ENCODE measurements at regions not wholly inside any gene's neighbourhood (a gene's known extent, or its start where the extent isn't known, plus 50 kb on each side); places are given as distances from the start of the nearest gene placed in this dataset.

GRCh38 chr1:199279067-199279466 is 640.2 kb downstream of the PTPRC start:
- Histone ChIP-seq H3K27ac (ENCODE audit: low read depth, low read length) (no peak overlapping the region), H3K4me1 (ENCODE audit: control insufficient read depth, insufficient read depth, low read length) (peaks cover 2% of the 10 kb centered on the region), H3K4me3 (ENCODE audit: low read length) (no peak overlapping the region), H3K27me3 (ENCODE audit: control insufficient read depth, insufficient read depth, low read length, poor library complexity, severe bottlenecking) (no peaks in the 10 kb centered on the region), H3K9me3 (ENCODE audit: control insufficient read depth, low read length) (peaks cover 11% of the 10 kb centered on the region), H3K36me3 (ENCODE audit: control insufficient read depth, insufficient read depth, low read length) (no peaks in the 10 kb centered on the region), H3K9ac (ENCODE audit: extremely low read depth, low read length, poor library complexity, severe bottlenecking) (no peak overlapping the region)
- Mint-ChIP-seq H3K36me3 (ENCODE audit: low read depth) (no peaks in the 10 kb centered on the region), H3K27me3 (ENCODE audit: insufficient read depth) (no peaks in the 10 kb centered on the region), H3K4me1 (peaks cover 8% of the 10 kb centered on the region), H3K9me3 (no peaks in the 10 kb centered on the region), H3K4me3 (no peak overlapping the region), H3K27ac (no peak overlapping the region)
- no peak for TF ChIP-seq CTCF (conservative IDR thresholded peaks at IDR 0.05)
- no peak for DNase-seq

GRCh38 chr1:199279872-199280645 is 641.2 kb downstream of the PTPRC start:
- H3K9me3 ChIP-seq (ENCODE audit: control insufficient read depth, low read length), result peaks cover 11% of the 10 kb centered on the region
- peaks cover 2% of the 10 kb centered on the region for H3K4me1 Mint-ChIP-seq
- no peaks in the 10 kb centered on the region for H3K4me1 ChIP-seq (ENCODE audit: control insufficient read depth, insufficient read depth, low read length)
- no peak overlapping the region for H3K27ac ChIP-seq (ENCODE audit: low read depth, low read length)
- no peak for DNase-seq
- H3K4me3 Mint-ChIP-seq, result no peak overlapping the region
- no peaks in the 10 kb centered on the region for H3K9me3 Mint-ChIP-seq
- no peak overlapping the region for H3K9ac ChIP-seq (ENCODE audit: extremely low read depth, low read length, poor library complexity, severe bottlenecking)
- no peak overlapping the region for H3K4me3 ChIP-seq (ENCODE audit: low read length)
- WGBS, 2 experiments (ENCODE audit: insufficient coverage in 1 of 2, insufficient read length in 1 of 2), result 97% methylated on average over 3 of the region's 3 CpGs; no CpG with 5 or more reads in 1 of the 2 experiments
- H3K36me3 Mint-ChIP-seq (ENCODE audit: low read depth), result no peaks in the 10 kb centered on the region
- no peaks in the 10 kb centered on the region for H3K36me3 ChIP-seq (ENCODE audit: control insufficient read depth, insufficient read depth, low read length)
- no peaks in the 10 kb centered on the region for H3K27me3 Mint-ChIP-seq (ENCODE audit: insufficient read depth)
- TF ChIP-seq CTCF (conservative IDR thresholded peaks at IDR 0.05), result peak; percentile 40
- H3K27ac Mint-ChIP-seq, result no peak overlapping the region
- H3K27me3 ChIP-seq (ENCODE audit: control insufficient read depth, insufficient read depth, low read length, poor library complexity, severe bottlenecking), result no peaks in the 10 kb centered on the region

- no peak for TF ChIP-seq CTCF (conservative IDR thresholded peaks at IDR 0.05)
- H3K9me3 Mint-ChIP-seq, result no peaks in the 10 kb centered on the region
- H3K27ac ChIP-seq (ENCODE audit: low read depth, low read length), result no peak overlapping the region
- no peaks in the 10 kb centered on the region for H3K27me3 Mint-ChIP-seq (ENCODE audit: insufficient read depth)
- H3K9me3 ChIP-seq (ENCODE audit: control insufficient read depth, low read length), result no peaks in the 10 kb centered on the region
- no peak overlapping the region for H3K27ac Mint-ChIP-seq
- peaks cover 2% of the 10 kb centered on the region for H3K4me1 Mint-ChIP-seq
- no peaks in the 10 kb centered on the region for H3K4me1 ChIP-seq (ENCODE audit: control insufficient read depth, insufficient read depth, low read length)
- no peaks in the 10 kb centered on the region for H3K36me3 Mint-ChIP-seq (ENCODE audit: low read depth)
- WGBS, 2 experiments (ENCODE audit: insufficient coverage in 1 of 2, insufficient read length in 1 of 2), result 91 to 100% methylated on average over 3 of the region's 3 CpGs
- H3K9ac ChIP-seq (ENCODE audit: extremely low read depth, low read length, poor library complexity, severe bottlenecking), result no peak overlapping the region
- no peaks in the 10 kb centered on the region for H3K36me3 ChIP-seq (ENCODE audit: control insufficient read depth, insufficient read depth, low read length)
- H3K27me3 ChIP-seq (ENCODE audit: control insufficient read depth, insufficient read depth, low read length, poor library complexity, severe bottlenecking), result no peaks in the 10 kb centered on the region
- H3K4me3 Mint-ChIP-seq, result no peak overlapping the region
- no peak overlapping the region for H3K4me3 ChIP-seq (ENCODE audit: low read length)
- no peak for DNase-seq
Observed at GRCh38 chr1:199282751-199283305, 644.0 kb downstream of the PTPRC start.

All from endodermal cell (in vitro differentiated cells).